Vagina (tissue), 2 donors: ENCODE measurements at regions not wholly inside any gene's neighbourhood (a gene's known extent, or its start where the extent isn't known, plus 50 kb on each side); places are given as distances from the start of the nearest gene placed in this dataset.

Source experiments
- POLR2A ChIP-seq, 2 donors: fragments of 450-650 bp; IDR thresholded peaks; one replicate each; pipeline ENCODE4 v1.6.1; 2017; ENCODE audit warnings: antibody characterized with exemption in 2 of 2, mild to moderate bottlenecking in 2 of 2, moderate library complexity in 2 of 2
- POLR2AphosphoS5 ChIP-seq, 2 donors: sonication (generic); formaldehyde crosslinking; IDR thresholded peaks; one replicate each; pipeline ENCODE4 v1.9.0; 2017; ENCODE audit warnings: antibody characterized with exemption in 2 of 2, mild to moderate bottlenecking in 2 of 2, low read depth in 1 of 2; ENCODE audit not compliant: insufficient read depth in 1 of 2
- TF ChIP-seq, protein P1 (sequence below), 3 experiments: fragments of 450-650 bp in 2 of 3; fragments of 200-600 bp in 1 of 3; sonication (generic) in 1 of 3; IDR thresholded peaks; one replicate each; pipeline ENCODE4 v1.5.1; 2017 to 2019; ENCODE audit warnings: antibody characterized with exemption in 3 of 3, mild to moderate bottlenecking in 2 of 3, moderate library complexity in 2 of 3

GRCh38 chr3:88936831-88937230 is 170.6 kb upstream of the EPHA3 start:
- TF ChIP-seq, protein P1, sequence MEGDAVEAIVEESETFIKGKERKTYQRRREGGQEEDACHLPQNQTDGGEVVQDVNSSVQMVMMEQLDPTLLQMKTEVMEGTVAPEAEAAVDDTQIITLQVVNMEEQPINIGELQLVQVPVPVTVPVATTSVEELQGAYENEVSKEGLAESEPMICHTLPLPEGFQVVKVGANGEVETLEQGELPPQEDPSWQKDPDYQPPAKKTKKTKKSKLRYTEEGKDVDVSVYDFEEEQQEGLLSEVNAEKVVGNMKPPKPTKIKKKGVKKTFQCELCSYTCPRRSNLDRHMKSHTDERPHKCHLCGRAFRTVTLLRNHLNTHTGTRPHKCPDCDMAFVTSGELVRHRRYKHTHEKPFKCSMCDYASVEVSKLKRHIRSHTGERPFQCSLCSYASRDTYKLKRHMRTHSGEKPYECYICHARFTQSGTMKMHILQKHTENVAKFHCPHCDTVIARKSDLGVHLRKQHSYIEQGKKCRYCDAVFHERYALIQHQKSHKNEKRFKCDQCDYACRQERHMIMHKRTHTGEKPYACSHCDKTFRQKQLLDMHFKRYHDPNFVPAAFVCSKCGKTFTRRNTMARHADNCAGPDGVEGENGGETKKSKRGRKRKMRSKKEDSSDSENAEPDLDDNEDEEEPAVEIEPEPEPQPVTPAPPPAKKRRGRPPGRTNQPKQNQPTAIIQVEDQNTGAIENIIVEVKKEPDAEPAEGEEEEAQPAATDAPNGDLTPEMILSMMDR (IDR thresholded peaks at IDR 0.05) = no peak
- TF ChIP-seq POLR2A (IDR thresholded peaks at IDR 0.05) (no peak), POLR2AphosphoS5 (IDR thresholded peaks at IDR 0.05; ENCODE audit: insufficient read depth in 1 of 2, low read depth in 1 of 2) (no peak)
